K562 (cell line): ENCODE measurements at regions not wholly inside any gene's neighbourhood (a gene's known extent, or its start where the extent isn't known, plus 50 kb on each side); places are given as distances from the start of the nearest gene placed in this dataset.

Experiments used
- ARNT ChIP-seq, 2 experiments: fragments of 450-650 bp; IDR thresholded peaks; 2 replicates each; pipeline ENCODE4 v1.6.1; 2016; ENCODE audit warnings: mild to moderate bottlenecking in 1 of 2
- BCLAF1 ChIP-seq, 2 experiments: fragments of 450-650 bp in 1 of 2; IDR thresholded peaks; 2 replicates each; pipeline ENCODE4 v1.6.1; 2011 to 2017; ENCODE audit warnings: low read depth in 2 of 2, antibody characterized with exemption in 1 of 2, borderline replicate concordance in 1 of 2, low read length in 1 of 2, mild to moderate bottlenecking in 1 of 2, mixed read lengths in 1 of 2; ENCODE audit not compliant: control insufficient read depth in 1 of 2
- BDP1 ChIP-seq: IDR thresholded peaks from 3 replicates; pipeline ENCODE4 v1.6.1; 2011; ENCODE audit not compliant: insufficient read length, insufficient read depth
- CBX5 ChIP-seq: IDR thresholded peaks from 2 replicates; pipeline ENCODE4 v1.6.1; 2014; ENCODE audit warnings: low read depth, borderline replicate concordance
- ELF2 ChIP-seq: fragments of 250-450 bp; sonication (Bioruptor Pico); IDR thresholded peaks from 2 replicates; pipeline ENCODE4 v1.5.0; 2021; ENCODE audit warnings: mild to moderate bottlenecking
- GMEB1 ChIP-seq: fragments of 250-450 bp; sonication (Bioruptor Pico); IDR thresholded peaks from 2 replicates; pipeline ENCODE4 v1.4.0; 2020; ENCODE audit warnings: mild to moderate bottlenecking
- JUNB ChIP-seq: fragments of 450-650 bp; formaldehyde crosslinking; conservative IDR thresholded peaks from 2 replicates; pipeline ENCODE4 v1.4.0; 2020; ENCODE audit warnings: mild to moderate bottlenecking
- MTF1 ChIP-seq: fragments of 250-450 bp; sonication (Bioruptor Pico); IDR thresholded peaks from 2 replicates; pipeline ENCODE4 v1.9.0; 2021; ENCODE audit warnings: moderate library complexity, mild to moderate bottlenecking, inconsistent platforms, borderline replicate concordance
- POLR2A ChIP-seq: fragments of 450-650 bp; conservative IDR thresholded peaks from 2 replicates; pipeline ENCODE4 v1.6.1; 2016
- POLR2AphosphoS5 ChIP-seq: IDR thresholded peaks from 2 replicates; pipeline ENCODE4 v1.6.1; 2011; ENCODE audit warnings: mild to moderate bottlenecking, low read depth, low read length, moderate library complexity; ENCODE audit not compliant: control insufficient read depth, insufficient read depth
- TF ChIP-seq, protein P1 (sequence below), 3 experiments: IDR thresholded peaks in 2 of 3; conservative IDR thresholded peaks in 1 of 3; 2 replicates each; pipeline ENCODE4 v1.5.1; 2011 to 2012; ENCODE audit warnings: low read length in 3 of 3, mild to moderate bottlenecking in 3 of 3, control low read depth in 2 of 3, improper control_type of control experiment in 1 of 3, inconsistent platforms in 1 of 3, low read depth in 1 of 3, mixed read lengths in 1 of 3, moderate library complexity in 1 of 3; ENCODE audit not compliant: insufficient read depth in 2 of 3

- TF ChIP-seq ELF2 (CRISPR knock-in tag) (no peak), POLR2AphosphoS5 (no peak), JUNB (no peak), MTF1 (CRISPR knock-in tag) (no peak), GMEB1 (CRISPR knock-in tag) (no peak), CBX5 (no peak), BDP1 (no peak), POLR2A (no peak), BCLAF1 (IDR thresholded peaks at IDR 0.05; ENCODE audit: borderline replicate concordance in 1 of 2, control insufficient read depth in 1 of 2, low read depth in 2 of 2, low read length in 1 of 2) (no peak), ARNT (IDR thresholded peaks at IDR 0.05) (no peak)
- TF ChIP-seq, protein P1, sequence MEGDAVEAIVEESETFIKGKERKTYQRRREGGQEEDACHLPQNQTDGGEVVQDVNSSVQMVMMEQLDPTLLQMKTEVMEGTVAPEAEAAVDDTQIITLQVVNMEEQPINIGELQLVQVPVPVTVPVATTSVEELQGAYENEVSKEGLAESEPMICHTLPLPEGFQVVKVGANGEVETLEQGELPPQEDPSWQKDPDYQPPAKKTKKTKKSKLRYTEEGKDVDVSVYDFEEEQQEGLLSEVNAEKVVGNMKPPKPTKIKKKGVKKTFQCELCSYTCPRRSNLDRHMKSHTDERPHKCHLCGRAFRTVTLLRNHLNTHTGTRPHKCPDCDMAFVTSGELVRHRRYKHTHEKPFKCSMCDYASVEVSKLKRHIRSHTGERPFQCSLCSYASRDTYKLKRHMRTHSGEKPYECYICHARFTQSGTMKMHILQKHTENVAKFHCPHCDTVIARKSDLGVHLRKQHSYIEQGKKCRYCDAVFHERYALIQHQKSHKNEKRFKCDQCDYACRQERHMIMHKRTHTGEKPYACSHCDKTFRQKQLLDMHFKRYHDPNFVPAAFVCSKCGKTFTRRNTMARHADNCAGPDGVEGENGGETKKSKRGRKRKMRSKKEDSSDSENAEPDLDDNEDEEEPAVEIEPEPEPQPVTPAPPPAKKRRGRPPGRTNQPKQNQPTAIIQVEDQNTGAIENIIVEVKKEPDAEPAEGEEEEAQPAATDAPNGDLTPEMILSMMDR (IDR thresholded peaks at IDR 0.05 in 2 of 3, conservative IDR thresholded peaks at IDR 0.05 in 1 of 3; ENCODE audit: insufficient read depth in 2 of 3, low read depth in 1 of 3, low read length in 3 of 3) = no peak
These were observed 119.3 kb upstream of the NAA20 start for GRCh38 chr20:19897891-19898290.
